SIG-M5 treated with dmso at 0.1 percent for 504 hours (cell line): ENCODE measurements at regions not wholly inside any gene's neighbourhood (a gene's known extent, or its start where the extent isn't known, plus 50 kb on each side); places are given as distances from the start of the nearest gene placed in this dataset.

ENCODE experiments used
- DNase-seq: peaks from one replicate; lab custom pipeline; 2025; ENCODE audit not compliant: unreplicated experiment; lab: John Stamatoyannopoulos, UW

DNA sequence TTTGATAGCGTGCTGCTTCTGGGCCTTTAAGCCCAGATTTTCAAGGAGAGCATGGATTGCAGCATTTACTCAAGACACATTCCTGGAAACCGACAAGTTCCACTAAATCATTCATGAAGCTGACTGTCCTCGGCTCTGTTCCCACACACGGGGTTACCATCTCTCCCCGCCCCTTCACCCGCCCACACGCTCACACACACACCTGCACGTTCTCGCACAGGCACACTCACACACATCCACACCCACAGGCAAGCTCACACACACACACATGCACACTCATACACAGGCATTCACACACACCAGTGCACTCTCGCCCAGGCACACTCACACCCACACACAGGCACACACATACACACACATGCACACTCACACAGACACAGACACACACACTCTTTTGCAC is 150.0 kb upstream of the AGAP1 start:
- no peak for DNase-seq

DNA sequence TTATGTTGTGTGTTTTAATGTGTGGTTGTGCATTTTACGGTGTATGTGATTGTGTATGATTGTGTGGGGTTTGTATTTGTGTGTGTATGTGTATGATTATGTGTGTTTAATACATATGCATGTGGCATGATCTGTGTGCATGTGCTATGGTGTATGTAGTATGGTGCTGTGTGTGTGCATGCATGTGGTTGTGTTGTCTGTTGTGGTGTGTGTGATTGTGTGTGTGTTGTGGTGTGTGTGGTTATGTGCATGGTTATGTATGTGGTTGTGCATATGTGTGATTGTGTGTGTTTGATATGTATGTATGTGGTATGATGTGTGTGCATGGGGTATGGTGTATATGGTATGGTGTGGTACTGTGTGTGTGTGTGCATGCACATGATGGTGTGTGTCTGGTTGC is 148.1 kb upstream of the AGAP1 start:
- DNase-seq = no peak

DNA sequence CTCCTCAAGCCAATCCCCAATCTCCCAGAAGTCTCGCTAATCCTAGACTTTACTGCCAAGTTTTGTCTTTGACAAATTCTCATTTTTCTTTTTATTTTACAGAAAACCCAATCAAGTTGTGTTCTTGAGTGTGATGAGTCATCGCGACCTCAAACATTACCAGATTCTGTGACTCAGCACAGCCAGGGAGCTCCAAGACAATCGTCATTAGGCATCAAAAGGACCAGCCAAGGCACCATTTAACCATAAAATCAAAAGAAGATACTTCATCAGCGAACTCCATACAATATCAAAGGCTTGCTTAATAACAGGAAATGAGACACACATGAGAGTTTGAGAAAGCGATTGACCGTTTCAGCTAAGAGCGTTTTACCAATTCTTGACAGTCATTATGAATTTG is 146.2 kb upstream of the AGAP1 start:
- no peak for DNase-seq

DNA sequence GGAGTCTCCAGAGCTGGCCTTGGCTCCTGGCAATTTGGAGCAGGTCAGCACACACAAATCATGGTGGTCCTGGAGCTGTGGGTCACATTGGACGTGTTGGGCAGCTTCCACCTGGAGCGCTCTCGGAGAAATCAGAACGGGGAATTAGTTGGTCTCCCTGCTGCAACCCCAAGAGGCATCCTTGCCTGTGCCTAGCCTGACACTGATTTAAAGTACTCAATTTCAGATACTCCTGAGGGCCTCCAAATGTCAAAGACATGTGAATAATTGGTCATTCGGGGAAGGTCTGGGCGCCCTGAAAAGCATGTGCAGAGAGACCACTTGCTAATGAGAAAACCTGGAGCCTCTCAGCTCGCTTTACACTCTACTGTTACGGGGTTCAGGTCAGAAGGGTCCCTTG is 145.5 kb upstream of the AGAP1 start:
- no peak for DNase-seq

DNA sequence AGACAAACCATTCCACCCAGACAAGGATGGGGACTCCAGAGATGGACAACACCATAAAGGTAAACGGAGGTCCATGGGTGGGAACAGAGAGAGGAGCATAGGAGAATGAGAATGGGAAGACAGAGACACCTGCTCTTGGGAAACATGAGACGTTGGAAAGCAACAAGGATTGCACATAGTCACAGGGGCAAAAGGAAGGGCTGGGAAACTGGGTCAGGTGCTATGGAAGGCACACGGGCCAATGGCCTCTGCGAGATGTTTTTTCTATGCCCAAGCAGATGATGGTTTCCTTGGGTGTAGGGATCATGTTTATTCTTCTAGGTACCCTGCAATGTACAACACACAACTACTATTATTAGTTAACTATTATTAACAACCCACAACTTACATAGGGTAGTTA is 143.6 kb upstream of the AGAP1 start:
- no peak for DNase-seq

DNA sequence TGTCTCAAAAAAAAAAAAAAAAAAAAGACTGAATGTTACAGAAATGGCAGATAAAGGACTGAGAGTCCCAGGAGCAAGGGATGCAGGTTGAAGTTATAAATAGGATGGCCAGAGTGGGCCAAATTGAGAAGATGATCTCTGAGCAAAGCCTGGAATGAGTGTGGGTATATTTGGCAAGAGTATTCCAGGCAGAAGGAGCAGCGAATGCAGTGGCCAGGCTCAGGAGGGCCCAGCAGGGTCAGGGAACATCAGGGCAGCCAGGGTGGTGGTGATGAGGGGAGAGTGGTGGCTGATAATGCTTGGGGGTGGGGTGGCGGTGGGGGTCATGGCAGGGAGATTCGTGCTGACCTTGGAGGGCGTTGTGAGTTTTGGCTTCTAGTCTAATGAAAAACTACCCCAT is 141.3 kb upstream of the AGAP1 start:
- DNase-seq = no peak

DNA sequence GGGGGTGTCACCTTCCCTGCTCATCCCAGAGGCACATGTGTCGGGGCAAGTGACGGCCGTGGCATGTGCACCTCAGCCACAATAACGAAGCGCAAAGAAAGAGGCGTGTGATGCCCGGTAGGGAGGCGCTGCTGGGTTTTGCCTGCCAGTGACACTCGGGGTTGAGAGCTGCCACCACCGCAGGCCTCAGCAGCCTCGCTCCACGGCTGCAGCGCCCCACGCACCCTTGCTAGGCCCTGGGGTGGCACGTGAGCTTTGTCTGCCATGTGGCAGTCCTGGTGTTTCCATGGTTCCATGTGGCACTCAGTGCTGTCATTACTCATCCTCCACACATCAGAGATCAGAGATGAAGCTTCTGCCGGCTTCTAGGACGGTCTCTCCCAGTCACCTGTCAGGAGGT is 136.0 kb upstream of the AGAP1 start:
- DNase-seq = no peak

DNA sequence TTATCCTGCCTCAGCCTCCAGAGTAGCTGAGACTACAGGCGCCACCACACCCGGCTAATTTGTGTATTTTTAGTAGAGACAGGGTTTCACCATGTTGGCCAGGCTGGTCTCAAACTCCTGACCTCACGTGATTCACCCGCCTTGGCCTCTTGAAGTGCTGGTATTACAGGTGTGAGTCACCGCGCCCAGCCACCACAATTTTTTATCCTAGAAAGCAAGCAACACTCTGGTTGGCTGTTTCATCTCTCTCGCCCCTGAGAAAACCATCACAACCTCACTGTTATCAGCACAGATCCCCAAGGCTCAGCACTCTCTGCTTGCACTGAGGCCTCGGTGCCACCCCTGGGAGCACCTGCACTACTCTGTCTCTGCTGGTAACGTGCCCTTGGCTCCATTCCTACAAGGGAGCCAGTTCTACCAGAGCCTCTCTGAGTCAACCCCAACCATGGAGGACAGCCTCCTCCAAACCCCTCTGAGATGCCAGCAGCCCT is 134.8 kb upstream of the AGAP1 start:
- no peak for DNase-seq

DNA sequence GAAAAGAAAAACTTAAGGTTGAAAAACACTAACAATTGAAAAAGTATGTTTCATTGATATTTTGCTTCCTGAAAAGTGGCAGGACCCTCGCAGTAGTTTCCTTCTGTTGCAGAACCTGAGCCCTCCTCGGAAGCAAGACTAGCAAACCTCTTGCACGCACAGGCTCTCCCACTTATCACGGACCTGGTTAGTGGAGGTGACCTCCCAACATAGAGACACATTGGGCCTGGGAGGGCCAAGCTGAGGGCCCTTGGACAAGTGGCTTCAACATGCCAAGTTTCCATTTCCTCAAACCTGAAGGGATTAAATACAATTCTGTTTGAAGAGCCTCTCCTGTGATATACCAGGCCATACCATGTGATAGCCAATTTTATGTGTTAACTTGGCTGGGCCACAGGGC is 133.4 kb upstream of the AGAP1 start:
- DNase-seq = no peak

DNA sequence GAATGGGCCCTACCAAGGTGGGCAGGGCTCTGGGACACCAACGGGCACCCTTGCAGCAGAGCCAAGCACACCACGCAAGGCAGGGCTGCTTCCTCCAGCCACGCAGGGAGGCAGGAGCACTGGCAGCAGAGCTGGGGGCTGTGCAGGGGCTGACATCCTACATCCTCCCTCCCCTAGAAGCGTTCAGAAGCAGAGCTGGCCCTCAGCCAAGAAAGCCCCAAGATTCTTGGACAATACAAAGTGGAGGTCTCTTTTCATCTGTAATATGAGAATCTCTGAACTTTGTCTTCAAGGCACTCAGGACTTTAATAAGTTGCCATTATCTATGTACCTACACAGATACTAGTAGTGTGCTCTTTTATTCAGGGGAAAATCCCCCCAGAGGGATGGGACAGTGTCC is 128.1 kb upstream of the AGAP1 start:
- no peak for DNase-seq

DNA sequence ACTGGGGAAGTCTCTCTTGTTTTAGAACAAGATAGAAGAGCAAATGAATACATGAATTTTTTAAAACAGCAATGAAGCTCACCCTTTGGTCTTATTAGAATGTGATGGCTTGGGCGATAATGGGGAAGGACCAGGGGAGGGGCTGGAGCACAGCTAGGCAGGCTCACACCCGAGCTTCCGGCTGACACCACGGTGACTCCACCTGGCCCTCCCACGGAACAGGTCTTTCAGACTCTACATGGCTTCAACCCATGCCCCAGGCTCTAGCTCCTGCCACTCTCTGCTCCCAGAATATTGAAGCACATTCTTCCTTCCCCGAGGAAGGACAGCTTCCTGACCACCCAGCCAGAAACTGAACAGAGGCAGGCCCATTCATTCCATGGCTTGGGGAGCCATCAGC is 127.5 kb upstream of the AGAP1 start:
- DNase-seq = no peak

DNA sequence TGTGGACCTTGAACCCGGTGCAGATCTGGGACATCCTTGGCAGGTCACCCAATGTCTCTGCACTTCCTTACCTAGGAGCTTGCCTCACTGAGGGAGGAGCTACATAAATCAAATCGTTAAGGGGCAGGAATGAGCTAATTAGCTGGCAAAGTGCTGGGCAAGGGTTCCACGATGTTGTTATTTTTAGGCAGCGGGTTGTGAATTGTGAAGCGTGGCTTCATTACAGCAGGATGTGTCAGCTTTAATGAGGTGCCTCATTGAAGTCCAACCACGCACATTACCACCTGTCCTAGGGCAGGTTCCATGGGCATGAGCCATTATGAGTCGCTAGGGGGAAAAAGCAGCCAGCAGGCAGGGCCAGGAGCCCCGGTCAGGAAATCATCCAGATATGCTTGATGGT is 127.0 kb upstream of the AGAP1 start:
- no peak for DNase-seq

DNA sequence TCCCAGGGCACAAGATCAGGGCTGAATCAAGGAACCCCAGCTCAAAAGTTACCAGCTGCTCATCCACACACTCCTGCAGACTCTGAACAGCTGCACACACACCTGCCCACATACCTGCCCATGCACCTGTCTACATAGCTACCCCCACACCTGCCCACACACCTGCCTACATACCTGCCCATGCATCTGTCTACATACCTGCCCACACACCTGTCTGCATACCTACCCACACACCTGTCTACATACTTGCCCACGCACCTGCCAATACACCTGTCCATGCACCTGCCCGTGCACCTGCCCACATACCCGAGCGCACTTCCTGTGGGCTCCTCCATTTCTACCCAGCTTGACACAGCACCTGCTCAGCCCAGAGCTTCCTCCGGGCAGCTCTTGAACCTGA is 122.8 kb upstream of the AGAP1 start:
- DNase-seq = no peak

DNA sequence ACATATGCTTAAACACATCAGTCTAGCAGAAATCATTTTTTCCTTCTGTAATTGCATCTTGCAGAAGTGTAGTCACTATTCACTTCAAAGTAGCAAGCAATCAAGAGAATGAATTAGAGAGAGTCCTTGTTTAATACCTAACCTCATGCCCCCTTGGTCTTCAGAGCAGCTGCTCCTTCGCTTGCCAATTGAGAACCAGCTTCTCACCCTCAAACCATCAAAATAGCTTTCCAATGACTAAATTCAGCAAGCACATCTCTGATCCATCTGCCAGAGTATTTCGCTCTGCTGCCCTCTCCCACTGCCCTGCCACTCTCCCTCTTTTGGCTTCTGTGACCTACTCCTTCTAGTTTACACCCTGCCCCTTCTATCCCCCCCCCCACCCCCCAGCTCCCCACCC is 120.7 kb upstream of the AGAP1 start:
- DNase-seq = no peak

DNA sequence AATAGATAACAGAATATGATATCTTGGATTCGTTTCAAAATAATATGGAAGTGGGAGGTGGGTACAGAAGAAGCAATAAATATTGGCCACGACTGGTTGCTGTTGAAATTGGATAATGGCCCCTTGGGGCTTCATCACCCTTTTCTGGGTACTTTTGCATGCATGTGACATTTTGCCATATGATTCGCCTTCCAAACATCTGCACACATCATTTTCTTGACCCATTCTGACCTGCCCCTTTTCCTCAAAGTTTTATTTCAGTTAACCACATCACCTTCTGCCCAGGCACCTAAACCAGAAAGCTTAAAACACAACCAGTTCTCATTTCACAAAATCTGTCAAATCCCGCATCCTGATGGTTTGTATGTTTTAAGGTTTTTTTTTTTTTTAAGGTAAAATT is 116.7 kb upstream of the AGAP1 start:
- no peak for DNase-seq

DNA sequence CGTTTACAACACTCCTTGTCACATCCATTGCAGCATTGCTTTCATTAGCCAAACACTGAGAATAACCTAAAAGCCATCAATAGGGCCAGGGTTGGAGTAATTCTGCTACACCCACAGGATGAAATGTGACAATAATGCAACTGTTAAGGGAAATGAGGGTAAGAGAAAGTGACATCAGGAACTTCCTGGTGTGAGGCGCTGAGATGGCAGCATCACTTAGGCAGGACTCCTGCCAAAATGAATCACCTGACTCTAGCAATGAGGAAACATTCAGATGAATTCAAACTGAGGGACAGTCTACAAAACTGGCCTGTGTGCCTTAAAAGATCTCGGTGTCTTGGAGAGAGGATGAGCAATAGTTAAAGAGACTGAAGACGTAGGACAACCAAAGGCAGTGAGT is 115.6 kb upstream of the AGAP1 start:
- DNase-seq = no peak

DNA sequence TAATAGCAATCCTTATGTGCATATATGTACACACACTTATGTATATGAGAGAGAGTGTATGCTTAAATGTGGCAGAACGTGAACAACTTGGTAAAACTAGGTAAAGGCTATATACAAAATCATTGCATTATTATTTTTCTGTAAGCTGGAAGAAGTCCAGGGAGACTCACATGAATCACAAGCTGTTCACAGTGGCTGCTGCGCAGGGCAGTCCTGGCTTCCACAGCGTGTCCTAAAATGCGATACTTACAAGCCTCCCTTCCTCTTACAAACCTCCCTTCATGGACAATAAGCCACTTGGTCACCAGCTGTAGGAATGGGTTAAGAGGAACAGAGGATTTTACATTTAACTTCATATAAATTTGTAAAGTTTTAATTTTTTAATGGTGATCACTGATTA is 114.9 kb upstream of the AGAP1 start:
- DNase-seq = no peak

DNA sequence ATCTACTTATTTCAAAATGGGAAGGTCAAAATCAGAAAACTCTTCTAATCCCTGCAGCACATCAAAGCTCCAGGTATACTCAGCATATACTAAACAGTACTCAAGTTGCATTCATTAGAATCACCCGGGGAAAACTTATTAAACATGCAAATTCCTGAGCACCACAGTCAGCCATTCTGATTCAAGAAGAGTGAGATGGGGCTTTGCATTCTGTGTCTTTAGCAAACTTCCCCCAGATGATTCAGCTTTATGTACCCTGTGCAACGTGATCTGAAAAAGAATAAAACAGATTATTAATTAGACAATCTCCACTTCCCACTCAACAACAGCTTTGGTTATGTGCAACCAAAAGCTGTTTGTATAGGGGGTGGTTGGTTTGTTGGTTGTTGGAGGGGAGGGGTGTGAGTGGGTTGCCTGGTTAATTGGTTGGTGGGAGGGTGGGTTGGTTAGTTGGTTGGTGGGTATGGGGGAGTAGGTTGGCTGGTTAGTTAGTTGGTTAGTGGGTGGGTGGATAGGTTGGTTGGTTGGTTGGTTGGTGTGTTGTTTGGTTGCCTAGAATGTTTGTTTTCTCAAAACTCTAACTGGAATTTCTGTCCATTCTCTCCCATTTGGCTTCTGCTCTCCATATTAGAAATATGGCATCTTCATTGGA is 112.5 kb upstream of the AGAP1 start:
- no peak for DNase-seq

DNA sequence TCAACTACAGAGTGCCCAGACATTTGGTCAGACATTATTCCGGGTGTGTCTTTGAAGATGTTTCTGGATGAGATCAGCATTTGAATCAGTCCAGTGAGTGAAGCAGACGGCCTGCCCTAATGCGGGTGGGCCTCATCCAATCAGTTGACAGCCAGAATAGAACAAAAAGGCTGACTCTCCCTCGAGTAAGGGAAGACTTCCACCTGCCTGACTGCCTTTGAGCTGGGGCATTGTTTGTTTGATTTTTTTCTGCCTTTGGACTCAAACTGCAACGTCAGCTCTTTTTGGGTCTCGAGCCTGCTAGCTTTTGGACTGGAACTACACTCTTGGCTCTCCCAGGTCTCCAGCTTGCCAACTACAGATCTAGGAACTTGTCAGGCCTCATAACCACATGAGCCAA is 111.7 kb upstream of the AGAP1 start:
- DNase-seq = no peak

DNA sequence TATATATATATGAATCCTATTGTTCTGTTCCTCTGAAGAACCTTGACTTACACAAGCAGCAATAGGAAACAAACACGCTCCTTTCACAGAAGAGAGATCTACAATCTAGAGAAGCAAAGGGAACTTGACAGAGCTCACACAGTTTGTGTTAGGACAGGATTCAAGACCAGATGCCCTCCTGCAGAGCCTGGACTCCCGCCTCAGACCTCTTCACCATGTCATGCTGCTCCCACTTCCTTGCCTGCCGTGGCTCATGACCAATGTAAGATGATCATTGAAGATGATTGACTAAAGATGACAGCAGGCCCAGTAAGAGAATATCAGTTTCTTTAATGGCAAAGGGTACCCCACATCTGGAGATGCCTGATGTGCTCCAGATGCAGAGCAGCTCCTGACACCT is 111.2 kb upstream of the AGAP1 start:
- DNase-seq = no peak

DNA sequence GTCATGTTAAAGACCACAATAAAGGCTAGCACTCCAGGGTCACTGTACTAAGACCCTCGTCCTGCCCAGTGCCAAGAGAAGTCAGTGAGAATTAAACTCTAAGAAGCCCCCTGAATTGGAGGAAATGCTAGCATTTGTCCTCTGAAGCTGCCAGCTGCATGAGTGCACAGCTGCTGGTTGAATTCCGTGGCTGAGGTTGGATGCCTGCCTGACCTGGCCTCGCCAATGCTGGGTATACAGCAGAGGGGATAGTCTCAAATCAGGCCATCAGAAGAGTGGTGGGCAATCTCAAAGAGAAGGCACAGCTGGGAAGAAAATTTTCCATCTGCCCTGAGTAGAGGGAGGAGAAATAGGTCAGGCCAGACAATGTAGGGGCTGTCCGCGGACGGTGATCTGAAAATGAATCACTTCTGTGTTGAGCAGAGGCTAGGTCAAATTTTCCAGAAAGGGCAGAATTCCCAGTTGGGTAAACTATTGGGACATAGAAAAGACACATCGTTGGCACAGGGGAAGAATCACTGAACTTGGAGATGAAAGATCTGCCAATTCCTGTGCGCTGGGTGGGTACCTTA is 110.5 kb upstream of the AGAP1 start:
- no peak for DNase-seq

DNA sequence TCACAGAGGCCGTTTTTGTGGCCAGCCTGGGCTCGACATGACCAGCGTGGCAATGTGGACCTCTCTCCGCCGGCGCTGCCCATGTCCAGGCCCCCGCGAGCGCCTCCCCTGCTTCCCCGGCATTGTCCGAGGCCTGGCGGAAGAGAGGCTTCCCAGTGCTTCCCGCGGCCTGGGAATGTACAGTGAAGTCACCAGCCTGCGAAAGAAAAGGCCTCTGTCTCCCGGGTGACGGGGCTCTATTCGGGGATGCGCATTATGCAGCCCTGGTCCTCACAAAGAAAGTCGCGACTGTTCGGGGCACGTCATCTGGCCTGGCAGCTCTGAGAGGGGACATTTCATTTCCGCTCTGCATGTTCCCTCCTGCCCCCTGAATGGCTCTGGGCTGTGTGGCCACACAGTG is 109.2 kb upstream of the AGAP1 start:
- DNase-seq = no peak

DNA sequence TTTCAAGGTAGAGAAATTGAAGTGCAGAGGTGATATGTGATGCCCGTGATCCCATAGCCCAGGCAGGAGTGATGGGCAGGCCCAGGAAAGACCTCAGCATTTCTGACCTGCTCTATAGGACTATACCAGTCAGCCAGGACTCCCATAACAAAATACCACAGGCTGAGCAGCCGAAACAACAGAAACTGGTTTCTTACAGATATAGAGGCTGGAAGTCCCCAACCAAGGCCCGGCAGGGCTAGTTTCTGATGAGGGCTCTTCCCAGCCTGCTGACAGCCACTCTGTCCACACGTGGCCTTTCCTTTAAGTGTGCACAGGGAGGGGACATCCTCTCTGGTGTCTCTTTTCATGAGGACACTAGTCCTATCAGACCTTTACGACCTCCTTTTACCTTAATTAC is 104.2 kb upstream of the AGAP1 start:
- no peak for DNase-seq
